ENCODE measurements at regions not wholly inside any gene's neighbourhood (a gene's known extent, or its start where the extent isn't known, plus 50 kb on each side); places are given as distances from the start of the nearest gene placed in this dataset.

DNA sequence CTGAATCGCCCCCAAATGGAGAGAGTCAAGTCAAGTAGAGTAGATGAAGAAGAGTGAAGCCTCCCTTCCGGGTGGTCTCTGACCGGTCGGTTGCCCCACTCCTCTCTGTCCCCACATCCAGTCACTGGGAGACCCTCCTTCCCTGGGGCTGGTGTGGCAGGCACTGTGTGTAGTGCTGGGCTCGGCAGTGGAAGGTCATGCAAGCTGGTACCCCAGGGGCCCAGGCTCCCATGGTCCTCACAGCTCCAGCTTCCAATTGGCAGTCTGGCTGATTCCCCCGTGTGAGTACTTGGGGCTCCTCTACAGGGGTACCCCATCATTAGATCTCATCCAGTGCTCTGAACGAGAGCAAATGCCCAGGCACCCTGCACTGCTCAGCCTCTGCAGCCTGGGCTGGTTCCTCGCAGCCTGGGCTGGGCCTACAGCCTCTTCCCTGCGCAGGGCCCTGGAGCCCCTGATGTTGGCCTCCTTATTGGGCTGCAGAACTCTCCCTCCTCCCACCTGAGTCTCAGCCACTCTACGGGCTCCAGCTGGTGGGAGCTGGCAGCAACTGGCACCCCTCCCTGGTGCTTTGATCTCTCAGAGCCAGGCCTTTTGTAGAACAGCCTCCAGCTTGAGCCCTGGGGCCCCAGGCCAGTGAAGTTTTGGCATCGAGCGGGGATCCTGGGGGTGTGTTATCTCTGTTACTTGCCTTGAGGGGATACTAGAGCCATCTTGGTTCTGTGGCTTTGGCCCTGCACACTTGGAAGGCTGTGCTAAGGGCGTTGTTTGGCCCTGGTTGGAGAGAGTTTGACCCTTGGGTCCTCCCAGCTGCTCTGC is 187.8 kb upstream of the HDAC4 start:
- H3K27ac ChIP-seq (ENCODE audit: poor library complexity, severe bottlenecking) = no peak overlapping the region
- H3K4me3 ChIP-seq (ENCODE audit: severe bottlenecking) = no peak overlapping the region
- no peaks in the 10 kb centered on the region for H3K4me1 ChIP-seq (ENCODE audit: insufficient read depth, poor library complexity, severe bottlenecking)
- no peaks in the 10 kb centered on the region for H3K9me3 ChIP-seq (ENCODE audit: severe bottlenecking)
- ATAC-seq (ENCODE audit: low read depth) (no peak), DNase-seq (ENCODE audit: low spot score) (no peak)
- TF ChIP-seq, protein P1, sequence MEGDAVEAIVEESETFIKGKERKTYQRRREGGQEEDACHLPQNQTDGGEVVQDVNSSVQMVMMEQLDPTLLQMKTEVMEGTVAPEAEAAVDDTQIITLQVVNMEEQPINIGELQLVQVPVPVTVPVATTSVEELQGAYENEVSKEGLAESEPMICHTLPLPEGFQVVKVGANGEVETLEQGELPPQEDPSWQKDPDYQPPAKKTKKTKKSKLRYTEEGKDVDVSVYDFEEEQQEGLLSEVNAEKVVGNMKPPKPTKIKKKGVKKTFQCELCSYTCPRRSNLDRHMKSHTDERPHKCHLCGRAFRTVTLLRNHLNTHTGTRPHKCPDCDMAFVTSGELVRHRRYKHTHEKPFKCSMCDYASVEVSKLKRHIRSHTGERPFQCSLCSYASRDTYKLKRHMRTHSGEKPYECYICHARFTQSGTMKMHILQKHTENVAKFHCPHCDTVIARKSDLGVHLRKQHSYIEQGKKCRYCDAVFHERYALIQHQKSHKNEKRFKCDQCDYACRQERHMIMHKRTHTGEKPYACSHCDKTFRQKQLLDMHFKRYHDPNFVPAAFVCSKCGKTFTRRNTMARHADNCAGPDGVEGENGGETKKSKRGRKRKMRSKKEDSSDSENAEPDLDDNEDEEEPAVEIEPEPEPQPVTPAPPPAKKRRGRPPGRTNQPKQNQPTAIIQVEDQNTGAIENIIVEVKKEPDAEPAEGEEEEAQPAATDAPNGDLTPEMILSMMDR (IDR thresholded peaks at IDR 0.05; ENCODE audit: poor library complexity, severe bottlenecking) = no peak
- H3K27me3 ChIP-seq (ENCODE audit: insufficient read depth, poor library complexity, severe bottlenecking) = peaks cover 13% of the 10 kb centered on the region
- no peaks in the 10 kb centered on the region for H3K36me3 ChIP-seq (ENCODE audit: low read depth)

DNA sequence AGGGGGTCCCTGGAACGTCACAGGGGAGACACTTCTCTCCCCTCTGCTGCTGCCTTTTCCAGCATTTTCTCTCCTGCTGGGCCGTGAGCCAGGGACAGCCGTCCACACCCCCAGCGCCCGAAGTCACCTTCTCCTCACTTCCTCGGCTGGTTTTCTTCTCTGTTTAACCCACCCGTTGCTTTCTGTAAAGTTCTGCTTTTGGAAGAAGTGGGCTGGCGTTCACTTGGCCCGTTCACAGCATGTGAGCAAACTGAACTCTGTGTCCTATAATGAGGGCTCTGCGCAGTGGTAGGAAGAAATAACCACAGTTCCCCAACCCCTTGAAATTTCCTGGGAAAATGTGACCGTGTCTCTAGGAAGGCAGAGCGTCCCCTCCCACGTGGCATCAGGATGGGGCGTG is 187.0 kb upstream of the HDAC4 start:
- no peak overlapping the region for H3K27ac ChIP-seq (ENCODE audit: poor library complexity, severe bottlenecking)
- no peaks in the 10 kb centered on the region for H3K36me3 ChIP-seq (ENCODE audit: low read depth)
- TF ChIP-seq, protein P1 (IDR thresholded peaks at IDR 0.05; ENCODE audit: poor library complexity, severe bottlenecking) = no peak
- no peaks in the 10 kb centered on the region for H3K9me3 ChIP-seq (ENCODE audit: severe bottlenecking)
- peaks cover 13% of the 10 kb centered on the region for H3K27me3 ChIP-seq (ENCODE audit: insufficient read depth, poor library complexity, severe bottlenecking)
- DNase-seq (ENCODE audit: low spot score) (no peak), ATAC-seq (ENCODE audit: low read depth) (no peak)
- H3K4me1 ChIP-seq (ENCODE audit: insufficient read depth, poor library complexity, severe bottlenecking) = no peaks in the 10 kb centered on the region
- no peak overlapping the region for H3K4me3 ChIP-seq (ENCODE audit: severe bottlenecking)

DNA sequence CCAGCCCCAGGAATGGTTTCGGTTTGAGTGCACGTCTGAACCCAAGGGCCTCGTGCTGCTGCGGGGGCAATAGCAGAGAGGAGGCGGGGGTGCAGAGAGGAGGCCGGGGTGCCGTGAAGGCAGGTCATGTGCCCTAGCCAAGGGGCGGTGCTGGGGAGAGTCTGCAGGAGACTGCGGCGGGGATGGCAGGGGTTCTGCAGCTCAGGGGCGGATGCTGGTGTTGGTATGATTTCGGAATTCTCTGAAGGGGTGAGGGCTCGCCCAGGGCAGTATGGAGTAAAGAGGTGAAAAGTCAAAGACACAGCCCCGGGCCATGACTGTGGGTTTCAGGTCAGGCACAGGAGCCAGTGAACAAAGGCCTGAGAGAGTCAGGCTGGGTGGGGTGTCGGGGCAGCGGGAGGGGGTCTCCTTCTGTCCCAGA is 186.5 kb upstream of the HDAC4 start:
- H3K27ac ChIP-seq (ENCODE audit: poor library complexity, severe bottlenecking) = no peak overlapping the region
- H3K36me3 ChIP-seq (ENCODE audit: low read depth) = no peaks in the 10 kb centered on the region
- TF ChIP-seq, protein P1 (IDR thresholded peaks at IDR 0.05; ENCODE audit: poor library complexity, severe bottlenecking) = no peak
- ATAC-seq (ENCODE audit: low read depth) = no peak
- no peak overlapping the region for H3K4me3 ChIP-seq (ENCODE audit: severe bottlenecking)
- DNase-seq (ENCODE audit: low spot score) = no peak
- H3K4me1 ChIP-seq (ENCODE audit: insufficient read depth, poor library complexity, severe bottlenecking) = no peaks in the 10 kb centered on the region
- H3K9me3 ChIP-seq (ENCODE audit: severe bottlenecking) = no peaks in the 10 kb centered on the region
- H3K27me3 ChIP-seq (ENCODE audit: insufficient read depth, poor library complexity, severe bottlenecking) = peaks cover 13% of the 10 kb centered on the region

DNA sequence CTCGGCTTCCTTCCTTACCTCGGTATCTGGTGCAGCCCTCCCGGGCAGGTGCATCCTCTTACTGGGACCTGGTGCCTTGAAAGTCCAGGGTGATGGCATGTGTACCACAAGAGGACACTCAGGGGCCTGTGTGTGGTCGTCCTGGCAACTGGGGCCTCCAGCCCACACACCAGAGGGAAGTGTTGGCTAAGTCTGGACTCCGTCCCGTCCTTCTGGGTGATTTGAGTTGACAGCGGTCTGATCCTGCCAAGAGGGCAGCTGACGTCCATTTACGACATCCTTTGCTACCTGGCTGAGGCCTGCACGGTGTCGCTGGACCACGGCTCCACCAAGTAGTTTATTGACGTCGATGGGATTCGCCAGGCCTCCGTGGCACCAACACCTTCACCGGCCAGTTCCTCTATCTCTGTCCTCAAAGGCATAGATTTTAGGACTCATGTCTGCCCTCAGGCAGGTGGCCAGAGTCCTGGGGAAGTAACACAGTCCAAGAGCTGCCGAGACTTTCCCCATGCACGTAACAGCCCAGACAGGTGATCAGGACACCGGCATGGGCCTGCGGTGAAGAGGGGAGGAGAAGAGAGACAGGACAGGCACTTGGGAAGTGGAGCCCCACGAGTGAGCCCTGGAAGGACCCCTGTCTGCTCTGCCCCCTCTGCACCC is 186.0 kb upstream of the HDAC4 start:
- TF ChIP-seq, protein P1 (IDR thresholded peaks at IDR 0.05; ENCODE audit: poor library complexity, severe bottlenecking) = no peak
- H3K36me3 ChIP-seq (ENCODE audit: low read depth) = no peaks in the 10 kb centered on the region
- H3K27ac ChIP-seq (ENCODE audit: poor library complexity, severe bottlenecking) = no peak overlapping the region
- DNase-seq (ENCODE audit: low spot score) (no peak), ATAC-seq (ENCODE audit: low read depth) (no peak)
- no peaks in the 10 kb centered on the region for H3K9me3 ChIP-seq (ENCODE audit: severe bottlenecking)
- no peaks in the 10 kb centered on the region for H3K4me1 ChIP-seq (ENCODE audit: insufficient read depth, poor library complexity, severe bottlenecking)
- peaks cover 13% of the 10 kb centered on the region for H3K27me3 ChIP-seq (ENCODE audit: insufficient read depth, poor library complexity, severe bottlenecking)
- H3K4me3 ChIP-seq (ENCODE audit: severe bottlenecking) = no peak overlapping the region

DNA sequence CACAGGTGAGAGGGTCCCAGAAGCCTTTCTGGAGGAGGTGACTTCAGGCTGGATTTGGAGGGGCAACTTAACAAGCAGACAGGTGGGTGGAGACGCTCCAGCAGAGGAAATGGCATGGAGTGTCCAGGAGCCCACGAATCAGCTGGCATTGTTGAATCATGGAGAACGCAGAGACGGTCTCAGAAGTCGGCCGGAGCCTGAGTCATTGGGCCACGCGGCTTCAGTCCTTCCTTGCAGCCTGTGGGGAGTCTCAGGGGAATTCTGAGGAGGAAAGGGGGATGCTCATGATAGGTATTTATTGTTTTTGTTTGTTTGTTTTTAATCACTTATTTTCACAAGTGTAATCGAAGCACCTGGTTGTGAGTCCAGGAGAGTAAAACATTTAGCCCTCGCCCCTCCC is 184.6 kb upstream of the HDAC4 start:
- no peaks in the 10 kb centered on the region for H3K4me1 ChIP-seq (ENCODE audit: insufficient read depth, poor library complexity, severe bottlenecking)
- DNase-seq (ENCODE audit: low spot score) (no peak), ATAC-seq (ENCODE audit: low read depth) (no peak)
- no peak overlapping the region for H3K27ac ChIP-seq (ENCODE audit: poor library complexity, severe bottlenecking)
- no peak overlapping the region for H3K4me3 ChIP-seq (ENCODE audit: severe bottlenecking)
- peaks cover 13% of the 10 kb centered on the region for H3K27me3 ChIP-seq (ENCODE audit: insufficient read depth, poor library complexity, severe bottlenecking)
- H3K36me3 ChIP-seq (ENCODE audit: low read depth) = no peaks in the 10 kb centered on the region
- TF ChIP-seq, protein P1 (IDR thresholded peaks at IDR 0.05; ENCODE audit: poor library complexity, severe bottlenecking) = no peak
- H3K9me3 ChIP-seq (ENCODE audit: severe bottlenecking) = no peaks in the 10 kb centered on the region
